Astrocyte (in vitro differentiated cells and primary cell): ENCODE measurements at regions not wholly inside any gene's neighbourhood (a gene's known extent, or its start where the extent isn't known, plus 50 kb on each side); places are given as distances from the start of the nearest gene placed in this dataset.

ENCODE experiments used
- CTCF ChIP-seq: IDR thresholded peaks from 2 replicates; pipeline ENCODE4 v1.5.1; 2011; ENCODE audit warnings: low read depth, mild to moderate bottlenecking, inconsistent platforms, low read length, moderate library complexity; ENCODE audit not compliant: insufficient read depth
- EZH2 ChIP-seq: IDR thresholded peaks from 2 replicates; pipeline ENCODE4 v1.6.1; 2012; ENCODE audit warnings: mild to moderate bottlenecking, low read length, inconsistent platforms; ENCODE audit not compliant: insufficient read depth

GRCh38 chr2:52345676-52346075 lies 1313.7 kb upstream of the NRXN1 start:
- TF ChIP-seq CTCF (no peak), EZH2 (no peak)
